ENCODE measurements at regions not wholly inside any gene's neighbourhood (a gene's known extent, or its start where the extent isn't known, plus 50 kb on each side); places are given as distances from the start of the nearest gene placed in this dataset.

DNA sequence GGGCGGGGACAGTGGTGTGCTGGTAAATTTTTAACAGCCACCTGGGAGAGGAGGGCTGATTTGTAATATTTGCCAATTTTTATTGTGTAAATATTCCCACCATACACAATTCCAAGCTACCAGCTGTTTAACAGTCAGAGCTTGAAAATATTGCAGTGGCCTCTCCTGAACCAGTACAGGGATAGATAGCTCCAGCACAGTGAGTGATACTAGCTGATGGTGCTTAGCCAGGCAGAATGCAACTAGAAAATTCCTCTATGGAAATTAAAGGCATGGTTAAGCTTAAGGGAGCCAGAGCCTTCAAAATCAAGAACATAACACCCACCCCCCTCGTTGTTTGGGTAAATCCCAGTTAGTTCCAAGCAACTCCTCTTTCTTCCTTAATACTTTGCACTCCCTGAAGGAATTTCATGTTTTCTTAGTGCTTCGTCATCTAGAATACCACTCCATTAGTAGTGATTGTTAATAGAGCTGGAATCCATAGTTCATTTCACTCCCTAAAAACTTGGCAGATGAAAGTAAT, 96.6 kb downstream of the CYB561 start:
- TF ChIP-seq, protein P1, sequence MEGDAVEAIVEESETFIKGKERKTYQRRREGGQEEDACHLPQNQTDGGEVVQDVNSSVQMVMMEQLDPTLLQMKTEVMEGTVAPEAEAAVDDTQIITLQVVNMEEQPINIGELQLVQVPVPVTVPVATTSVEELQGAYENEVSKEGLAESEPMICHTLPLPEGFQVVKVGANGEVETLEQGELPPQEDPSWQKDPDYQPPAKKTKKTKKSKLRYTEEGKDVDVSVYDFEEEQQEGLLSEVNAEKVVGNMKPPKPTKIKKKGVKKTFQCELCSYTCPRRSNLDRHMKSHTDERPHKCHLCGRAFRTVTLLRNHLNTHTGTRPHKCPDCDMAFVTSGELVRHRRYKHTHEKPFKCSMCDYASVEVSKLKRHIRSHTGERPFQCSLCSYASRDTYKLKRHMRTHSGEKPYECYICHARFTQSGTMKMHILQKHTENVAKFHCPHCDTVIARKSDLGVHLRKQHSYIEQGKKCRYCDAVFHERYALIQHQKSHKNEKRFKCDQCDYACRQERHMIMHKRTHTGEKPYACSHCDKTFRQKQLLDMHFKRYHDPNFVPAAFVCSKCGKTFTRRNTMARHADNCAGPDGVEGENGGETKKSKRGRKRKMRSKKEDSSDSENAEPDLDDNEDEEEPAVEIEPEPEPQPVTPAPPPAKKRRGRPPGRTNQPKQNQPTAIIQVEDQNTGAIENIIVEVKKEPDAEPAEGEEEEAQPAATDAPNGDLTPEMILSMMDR (IDR thresholded peaks at IDR 0.05; ENCODE audit: low read depth, low read length, poor library complexity, severe bottlenecking), result no peak
- no peak for TF ChIP-seq EZH2phosphoT487 (IDR thresholded peaks at IDR 0.05; ENCODE audit: borderline replicate concordance, low read length)
